IPS-18a (cell line): ENCODE measurements at regions not wholly inside any gene's neighbourhood (a gene's known extent, or its start where the extent isn't known, plus 50 kb on each side); places are given as distances from the start of the nearest gene placed in this dataset.

ENCODE experiments used
- H3K27ac ChIP-seq: one replicate; pipeline ENCODE4 v1.5.1; 2013; ENCODE audit warnings: low read length
- H3K27me3 ChIP-seq: one replicate; pipeline ENCODE4 v1.6.1; 2013; ENCODE audit warnings: mild to moderate bottlenecking, low read length; ENCODE audit not compliant: control insufficient read depth, insufficient read depth
- H3K36me3 ChIP-seq: one replicate; pipeline ENCODE4 v1.6.1; 2013; ENCODE audit warnings: low read depth, low read length; ENCODE audit not compliant: control insufficient read depth
- H3K4me1 ChIP-seq: one replicate; pipeline ENCODE4 v1.6.1; 2013; ENCODE audit warnings: low read depth, low read length; ENCODE audit not compliant: control insufficient read depth
- H3K4me3 ChIP-seq: one replicate; pipeline ENCODE4 v1.5.1; 2013; ENCODE audit warnings: low read length
- H3K9ac ChIP-seq: one replicate; pipeline ENCODE4 v1.6.1; 2013; ENCODE audit warnings: mild to moderate bottlenecking, low read length, moderate library complexity
- H3K9me3 ChIP-seq: one replicate; pipeline ENCODE4 v1.6.1; 2013; ENCODE audit warnings: low read depth, low read length; ENCODE audit not compliant: control insufficient read depth

DNA sequence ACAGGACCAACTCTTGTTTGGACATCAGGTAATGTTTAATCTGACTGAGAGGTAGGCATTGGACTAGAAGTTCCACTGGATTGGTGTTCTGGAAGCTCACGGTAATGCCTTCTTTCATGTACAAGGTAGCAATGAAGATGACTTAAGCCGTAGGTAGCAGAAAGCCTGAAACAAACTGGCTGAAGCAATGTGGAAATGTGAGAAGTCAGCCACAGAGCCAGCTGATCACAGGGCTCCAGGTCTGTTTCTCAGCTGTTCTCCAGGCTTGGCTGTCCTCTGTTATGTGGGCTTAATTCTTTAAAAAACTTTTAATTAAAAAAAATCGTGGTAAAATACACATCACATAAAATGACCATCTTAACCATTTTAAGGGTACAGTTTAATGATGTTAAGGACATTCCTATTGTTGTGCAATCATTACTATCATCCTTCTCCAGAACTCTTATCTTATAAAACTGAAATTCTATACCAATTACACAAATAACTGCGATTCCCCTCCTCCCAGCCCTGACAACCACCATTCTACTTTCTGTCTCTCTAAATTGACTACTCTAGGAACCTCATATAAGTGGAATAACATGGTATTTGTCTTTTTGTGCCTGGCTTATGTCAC, 101.4 kb upstream of the ZNF32 start:
- no peaks in the 10 kb centered on the region for H3K9me3 ChIP-seq
- no peak overlapping the region for H3K27ac ChIP-seq
- no peak overlapping the region for H3K9ac ChIP-seq
- H3K36me3 ChIP-seq = no peaks in the 10 kb centered on the region
- no peak overlapping the region for H3K4me3 ChIP-seq
- peaks cover 12% of the 10 kb centered on the region for H3K4me1 ChIP-seq
- peaks cover 6% of the 10 kb centered on the region for H3K27me3 ChIP-seq

DNA sequence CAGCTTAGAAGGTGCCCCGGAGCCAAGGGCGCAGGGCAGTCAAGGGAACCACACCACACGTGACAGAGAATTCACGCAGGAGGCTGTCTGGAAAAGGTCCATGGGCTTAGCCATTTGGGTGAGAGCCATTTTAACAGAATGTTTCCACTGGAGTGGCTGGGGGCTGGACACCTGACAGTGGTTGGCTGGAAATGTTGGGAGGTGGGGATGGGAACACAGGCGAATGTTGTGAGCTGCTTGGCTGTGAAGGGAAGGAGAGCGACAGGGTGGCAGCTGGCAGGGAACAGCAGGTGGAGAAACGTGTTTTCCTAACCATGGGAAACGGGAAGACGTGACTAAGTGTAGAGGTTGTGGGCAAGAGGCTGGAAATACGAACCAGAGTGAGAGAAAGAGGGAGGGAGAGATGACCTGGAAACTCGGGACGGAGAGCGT, 100.5 kb upstream of the ZNF32 start:
- H3K9ac ChIP-seq = no peak overlapping the region
- H3K9me3 ChIP-seq = no peaks in the 10 kb centered on the region
- no peak overlapping the region for H3K27ac ChIP-seq
- peaks cover 4% of the 10 kb centered on the region for H3K27me3 ChIP-seq
- H3K4me3 ChIP-seq = no peak overlapping the region
- no peaks in the 10 kb centered on the region for H3K36me3 ChIP-seq
- H3K4me1 ChIP-seq = peaks cover 6% of the 10 kb centered on the region

DNA sequence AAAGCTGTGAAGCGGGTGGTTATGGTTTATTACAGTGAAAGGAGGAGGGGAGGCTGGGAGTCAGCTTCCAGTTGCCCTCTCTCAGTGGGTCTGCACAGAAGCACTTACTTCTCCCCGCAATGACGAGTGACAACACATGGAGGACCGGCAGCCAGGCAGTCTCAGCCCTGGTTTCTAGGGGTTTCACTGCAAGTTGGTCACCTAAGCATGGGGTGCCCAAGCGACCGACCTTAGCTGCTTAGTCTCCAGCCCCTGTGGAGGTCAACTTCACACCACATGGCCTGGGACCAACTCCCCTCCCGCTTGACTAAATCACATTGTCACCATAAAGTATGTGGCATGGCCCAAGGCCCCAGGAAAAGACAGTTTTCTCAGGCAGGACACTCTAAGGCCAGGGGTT, 99.9 kb upstream of the ZNF32 start:
- Histone ChIP-seq H3K27me3 (peaks cover under 1% of the 10 kb centered on the region), H3K27ac (no peak overlapping the region), H3K4me1 (peaks cover under 1% of the 10 kb centered on the region), H3K4me3 (no peak overlapping the region), H3K36me3 (no peaks in the 10 kb centered on the region), H3K9me3 (no peaks in the 10 kb centered on the region), H3K9ac (no peak overlapping the region)

DNA sequence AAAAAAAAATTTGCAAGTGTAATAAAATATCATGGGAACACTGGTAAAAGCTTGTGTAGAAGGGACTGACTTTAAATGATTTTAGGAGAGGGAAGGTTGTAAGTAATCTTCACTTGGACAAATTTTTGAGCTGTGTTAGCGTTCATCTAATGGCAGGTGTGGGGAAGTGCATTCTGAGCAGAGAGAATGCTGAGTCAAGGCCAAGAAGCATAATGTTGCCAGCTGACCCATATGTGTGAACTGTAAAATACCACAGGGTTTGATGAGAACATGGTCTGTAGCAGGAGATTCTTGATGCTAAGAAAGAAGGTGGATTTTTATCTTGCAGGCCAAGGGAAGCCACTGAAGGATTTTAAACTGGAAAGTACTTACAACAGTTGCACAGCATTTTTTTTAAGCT, 98.2 kb upstream of the ZNF32 start:
- Histone ChIP-seq H3K4me3 (no peak overlapping the region), H3K36me3 (no peaks in the 10 kb centered on the region), H3K4me1 (no peaks in the 10 kb centered on the region), H3K27ac (no peak overlapping the region), H3K9ac (no peak overlapping the region), H3K9me3 (no peaks in the 10 kb centered on the region), H3K27me3 (no peaks in the 10 kb centered on the region)

DNA sequence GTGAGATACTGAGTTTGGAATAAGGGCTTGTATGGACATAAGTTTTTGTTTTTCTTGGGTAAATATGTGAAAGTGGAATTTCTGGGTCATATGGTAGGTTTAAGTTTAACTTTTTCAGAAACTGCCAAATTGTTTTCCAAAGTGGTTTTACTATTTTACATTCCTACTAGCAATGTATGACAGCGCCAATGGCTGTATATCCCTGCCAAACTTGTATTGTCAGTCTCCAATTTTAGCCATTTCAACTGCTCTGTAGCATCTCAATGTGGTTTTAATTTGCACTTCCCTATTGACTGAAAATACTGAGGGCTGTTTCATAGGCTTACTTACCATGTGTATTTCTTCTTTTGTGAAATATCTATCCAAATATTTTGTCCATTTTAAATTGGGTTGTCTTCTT, 90.5 kb upstream of the ZNF32 start:
- Histone ChIP-seq H3K27me3 (no peaks in the 10 kb centered on the region), H3K27ac (no peak overlapping the region), H3K4me1 (no peaks in the 10 kb centered on the region), H3K9ac (no peak overlapping the region), H3K36me3 (no peaks in the 10 kb centered on the region), H3K9me3 (no peaks in the 10 kb centered on the region), H3K4me3 (no peak overlapping the region)

DNA sequence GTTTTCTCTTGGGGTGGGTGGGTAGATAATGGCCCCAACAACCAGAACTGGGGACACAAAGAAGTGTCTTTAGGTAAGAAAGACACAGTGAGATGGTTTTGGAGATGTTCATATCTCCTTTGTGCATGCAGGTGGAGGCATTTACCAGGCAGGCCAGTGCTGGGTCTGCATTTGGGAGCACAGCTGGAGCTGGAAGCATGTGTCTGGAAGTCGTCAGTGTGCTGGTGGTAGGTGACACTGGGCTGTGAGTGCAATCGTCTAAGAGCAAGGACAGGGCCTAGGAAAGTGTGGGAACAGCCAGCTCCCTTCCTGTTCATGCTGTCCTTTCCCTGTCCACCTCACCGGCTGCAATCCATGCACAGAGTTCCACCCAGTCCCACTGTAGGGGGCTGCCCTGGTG, 88.3 kb upstream of the ZNF32 start:
- no peaks in the 10 kb centered on the region for H3K27me3 ChIP-seq
- no peaks in the 10 kb centered on the region for H3K36me3 ChIP-seq
- H3K4me3 ChIP-seq = no peak overlapping the region
- H3K9me3 ChIP-seq = no peaks in the 10 kb centered on the region
- H3K4me1 ChIP-seq = no peaks in the 10 kb centered on the region
- no peak overlapping the region for H3K9ac ChIP-seq
- no peak overlapping the region for H3K27ac ChIP-seq

DNA sequence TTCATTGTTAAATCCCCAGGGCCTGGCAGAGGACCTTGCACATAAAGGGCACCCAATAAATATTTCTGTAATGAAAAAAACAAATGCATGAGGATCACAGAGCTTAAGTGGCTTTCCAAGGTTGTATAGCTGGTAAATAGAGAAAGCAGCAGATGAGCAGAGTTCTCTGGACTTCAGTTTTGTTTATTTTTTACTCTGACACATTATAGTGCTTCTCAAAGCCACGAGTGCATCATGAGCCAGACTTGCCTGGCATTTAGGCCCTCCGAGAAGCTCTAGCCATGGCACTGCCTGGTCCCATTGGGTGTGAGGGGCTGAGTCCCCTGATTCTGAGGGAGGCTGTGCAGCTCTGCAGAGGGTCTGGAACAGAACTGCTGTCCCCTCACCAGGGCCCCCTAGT, 87.2 kb upstream of the ZNF32 start:
- Histone ChIP-seq H3K27ac (no peak overlapping the region), H3K36me3 (no peaks in the 10 kb centered on the region), H3K27me3 (no peaks in the 10 kb centered on the region), H3K9ac (no peak overlapping the region), H3K4me1 (no peaks in the 10 kb centered on the region), H3K9me3 (no peaks in the 10 kb centered on the region), H3K4me3 (no peak overlapping the region)

DNA sequence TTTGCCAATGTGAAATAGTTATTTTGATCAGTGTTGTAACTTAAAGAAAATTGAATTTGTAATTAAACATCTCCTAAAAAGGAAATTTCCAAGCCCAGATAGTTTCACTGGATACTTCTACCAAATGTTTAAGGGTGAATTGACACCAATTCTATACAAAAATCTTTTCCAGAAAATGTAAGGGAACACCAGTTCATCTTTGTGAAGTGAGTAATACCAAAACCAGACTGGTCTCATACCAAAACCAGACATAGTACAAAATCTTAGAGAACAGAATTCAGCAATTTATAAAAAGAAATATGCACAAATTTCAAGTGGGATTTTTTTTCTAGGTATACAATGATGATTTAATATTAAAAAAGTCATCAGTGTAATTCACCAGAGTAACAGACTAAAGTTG, 86.0 kb upstream of the ZNF32 start:
- no peaks in the 10 kb centered on the region for H3K27me3 ChIP-seq
- no peaks in the 10 kb centered on the region for H3K9me3 ChIP-seq
- no peak overlapping the region for H3K4me3 ChIP-seq
- no peak overlapping the region for H3K9ac ChIP-seq
- H3K36me3 ChIP-seq = no peaks in the 10 kb centered on the region
- H3K27ac ChIP-seq = no peak overlapping the region
- H3K4me1 ChIP-seq = no peaks in the 10 kb centered on the region

DNA sequence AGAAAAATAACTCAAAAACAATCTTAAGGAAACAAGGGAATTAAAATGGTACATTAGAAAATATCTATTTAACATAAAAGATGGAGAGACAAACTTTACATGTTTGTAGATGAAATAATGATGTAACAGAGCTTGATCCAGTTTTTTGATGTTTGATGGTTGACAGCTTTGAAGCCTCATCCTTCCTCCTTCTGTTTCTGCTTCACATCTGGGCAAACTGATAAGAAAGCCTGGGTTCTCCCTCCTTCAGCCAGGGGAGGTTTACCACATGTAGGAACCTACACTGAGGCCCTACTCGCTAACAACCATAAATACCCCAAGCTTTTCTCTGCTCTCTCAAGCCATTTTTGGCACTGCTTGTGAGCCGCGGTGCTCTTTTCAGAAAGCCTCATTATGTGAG, 82.8 kb upstream of the ZNF32 start:
- Histone ChIP-seq H3K9ac (no peak overlapping the region), H3K27ac (no peak overlapping the region), H3K9me3 (no peaks in the 10 kb centered on the region), H3K36me3 (no peaks in the 10 kb centered on the region), H3K27me3 (no peaks in the 10 kb centered on the region), H3K4me3 (no peak overlapping the region), H3K4me1 (no peaks in the 10 kb centered on the region)

DNA sequence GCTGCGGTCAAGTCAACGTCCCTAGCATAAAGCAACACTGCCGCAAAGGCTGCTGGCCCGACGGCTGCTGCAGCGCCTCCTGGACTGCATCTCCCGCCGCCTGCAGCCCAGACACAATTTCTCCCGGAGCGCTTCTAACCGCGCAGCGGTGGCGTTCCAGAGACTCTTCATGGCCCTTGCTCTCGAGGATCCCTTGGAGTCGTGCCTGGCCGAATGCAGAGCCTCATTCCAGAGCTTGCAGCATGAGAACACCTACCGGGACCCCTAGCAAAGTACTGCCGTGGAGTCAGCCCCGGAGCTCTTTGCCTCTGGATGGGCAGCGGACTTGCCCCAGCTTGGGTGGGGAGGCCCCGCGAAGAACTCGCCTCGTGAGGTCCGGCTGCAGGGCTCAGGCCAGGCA, 79.7 kb upstream of the ZNF32 start:
- no peaks in the 10 kb centered on the region for H3K27me3 ChIP-seq
- H3K27ac ChIP-seq = no peak overlapping the region
- no peaks in the 10 kb centered on the region for H3K36me3 ChIP-seq
- peaks cover 10% of the 10 kb centered on the region for H3K9me3 ChIP-seq
- no peak overlapping the region for H3K4me3 ChIP-seq
- H3K9ac ChIP-seq = no peak overlapping the region
- no peaks in the 10 kb centered on the region for H3K4me1 ChIP-seq

DNA sequence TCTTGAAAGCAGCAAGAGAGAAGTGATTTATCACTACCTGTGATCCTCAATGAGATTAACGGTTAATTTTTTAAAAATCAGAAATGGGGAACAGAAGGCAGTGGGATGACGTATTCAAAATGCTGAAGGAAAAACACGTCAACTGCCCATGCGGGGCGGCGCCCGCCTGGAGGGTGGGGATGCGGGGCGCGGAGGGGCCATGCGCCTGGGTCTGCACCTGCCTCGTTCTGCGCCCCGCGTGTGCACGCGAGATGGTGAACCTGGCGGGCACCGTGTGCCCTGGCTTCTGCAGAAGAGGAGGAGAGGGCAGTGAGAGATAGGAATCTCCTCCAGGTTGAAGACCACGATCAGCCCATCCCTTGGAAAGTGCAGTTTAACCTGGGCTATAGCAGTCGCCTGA, 79.3 kb upstream of the ZNF32 start:
- peaks cover 12% of the 10 kb centered on the region for H3K9me3 ChIP-seq
- H3K36me3 ChIP-seq = no peaks in the 10 kb centered on the region
- no peak overlapping the region for H3K4me3 ChIP-seq
- no peaks in the 10 kb centered on the region for H3K4me1 ChIP-seq
- no peak overlapping the region for H3K27ac ChIP-seq
- no peaks in the 10 kb centered on the region for H3K27me3 ChIP-seq
- no peak overlapping the region for H3K9ac ChIP-seq

DNA sequence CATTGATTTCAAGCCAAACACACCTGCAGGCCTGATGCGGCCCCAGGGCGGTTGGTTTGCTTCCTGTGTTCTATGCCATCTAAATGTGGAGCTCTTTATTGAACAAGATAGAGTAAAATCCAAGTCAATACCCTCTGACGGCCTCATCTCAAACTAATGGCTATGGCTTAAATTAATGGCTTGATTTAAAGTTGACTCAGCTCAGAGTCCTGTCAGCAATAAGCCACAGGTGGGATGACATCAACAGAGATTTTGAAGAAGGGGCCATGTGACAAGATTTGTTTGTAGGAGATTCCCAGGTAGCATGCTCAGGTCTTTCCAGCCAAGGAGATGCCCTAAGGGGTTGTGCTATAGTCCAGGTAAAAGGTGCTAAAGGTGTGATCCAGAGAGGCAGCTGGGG, 66.7 kb upstream of the ZNF32 start:
- no peak overlapping the region for H3K27ac ChIP-seq
- no peaks in the 10 kb centered on the region for H3K36me3 ChIP-seq
- no peak overlapping the region for H3K9ac ChIP-seq
- no peaks in the 10 kb centered on the region for H3K9me3 ChIP-seq
- no peaks in the 10 kb centered on the region for H3K4me1 ChIP-seq
- H3K27me3 ChIP-seq = no peaks in the 10 kb centered on the region
- no peak overlapping the region for H3K4me3 ChIP-seq
